HG03558 (cell line): ENCODE measurements at regions not wholly inside any gene's neighbourhood (a gene's known extent, or its start where the extent isn't known, plus 50 kb on each side); places are given as distances from the start of the nearest gene placed in this dataset.
"Not testable (repeated sequence)": the region's sequence is repeated elsewhere in the genome, so short reads cannot be mapped to it uniquely, and the experiment has no call there.

Experiments
- ATAC-seq: cut with Tn5 transposase; IDR thresholded peaks from one replicate; pipeline ENCODE4 v1.9.1; 2021; ENCODE audit warnings: moderate number of reproducible peaks; ENCODE audit not compliant: unreplicated experiment; ENCODE audit errors: extremely low read depth

DNA sequence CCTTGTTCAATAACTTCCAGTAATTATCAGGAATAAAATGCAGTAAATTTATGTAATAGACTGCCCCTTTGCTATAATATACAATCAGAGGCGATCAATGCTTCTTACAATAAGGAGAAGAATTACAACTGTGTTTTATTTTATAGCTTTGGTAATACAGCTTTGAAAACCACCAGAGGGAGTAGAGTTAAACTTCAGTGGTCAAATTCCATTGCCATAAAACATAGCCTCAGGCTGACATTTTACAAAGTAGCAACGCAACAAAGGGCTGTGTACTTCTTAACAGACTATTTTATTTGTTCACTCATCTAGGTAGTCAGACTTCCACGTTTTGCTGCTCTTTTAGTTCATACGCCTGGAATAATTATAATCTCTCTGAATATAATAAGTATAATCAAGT lies 58.5 kb downstream of the TEX13C start:
- no peak for ATAC-seq

GRCh38 chrX:125378770-125379169 lies 59.1 kb downstream of the TEX13C start:
- no peak for ATAC-seq

- no peak for ATAC-seq
Observed at GRCh38 chrX:125382148-125382628, 62.5 kb downstream of the TEX13C start.

DNA sequence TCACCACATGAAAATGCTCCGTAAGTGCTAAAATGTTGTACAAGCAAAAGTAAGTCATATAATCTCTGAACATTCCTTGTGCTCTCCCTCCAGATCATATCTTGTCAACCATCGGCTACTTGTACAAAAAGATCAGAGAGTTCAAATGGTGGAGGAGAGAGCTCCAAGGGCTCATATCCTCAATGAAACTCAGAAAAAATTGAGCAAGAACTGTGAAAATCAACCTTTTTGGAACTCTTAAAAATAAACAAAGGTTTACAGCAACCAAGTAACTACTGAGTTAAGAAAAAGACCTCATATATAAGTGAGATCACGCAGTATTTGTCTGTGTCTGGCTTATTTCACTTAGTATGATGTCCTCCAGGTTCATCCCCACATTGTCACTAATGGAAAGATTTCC lies 63.2 kb downstream of the TEX13C start:
- ATAC-seq: no peak

- no peak for ATAC-seq
Observed at GRCh38 chrX:125384867-125385266, 65.2 kb downstream of the TEX13C start.

- no peak for ATAC-seq
Observed at GRCh38 chrX:125387945-125388344, 68.3 kb downstream of the TEX13C start.

DNA sequence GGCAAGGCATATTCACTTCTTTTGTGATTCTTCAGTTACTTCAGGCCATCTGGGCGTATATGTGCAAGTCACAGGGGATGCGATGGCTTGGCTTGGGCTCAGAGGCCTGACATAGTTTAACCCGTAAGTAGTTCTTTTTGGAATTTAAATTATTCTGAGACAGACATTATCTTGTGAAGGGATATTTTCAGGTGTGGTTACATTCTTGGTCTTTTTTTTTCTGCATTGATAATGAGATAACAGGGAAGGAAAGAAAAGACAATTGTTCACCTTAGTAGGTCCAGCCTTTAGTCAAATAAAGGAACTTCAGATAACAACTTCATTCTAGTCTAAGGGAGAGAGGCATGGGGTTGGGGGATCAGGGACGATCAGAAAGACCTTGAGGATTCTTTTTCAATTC lies 74.8 kb downstream of the TEX13C start:
- no peak for ATAC-seq

DNA sequence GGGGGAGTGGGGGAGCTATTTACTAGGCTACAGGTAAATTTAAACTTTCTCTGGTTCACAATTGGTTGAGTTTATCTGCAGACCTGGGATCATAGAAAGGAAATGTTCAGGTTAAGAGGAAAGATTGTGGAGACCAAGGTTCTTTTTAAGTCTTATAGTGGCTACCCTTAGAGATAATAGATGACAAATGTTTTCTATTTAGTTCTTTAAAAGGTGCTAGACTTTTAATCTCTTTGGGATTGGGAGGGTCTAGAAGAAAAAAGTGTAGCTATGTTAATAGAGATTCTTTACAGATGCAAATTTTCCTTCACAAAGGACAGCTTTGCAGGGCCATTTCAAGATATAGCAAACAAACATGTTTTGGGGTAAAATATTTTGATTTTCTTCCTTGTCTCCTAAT lies 76.0 kb downstream of the TEX13C start:
- ATAC-seq: no peak

DNA sequence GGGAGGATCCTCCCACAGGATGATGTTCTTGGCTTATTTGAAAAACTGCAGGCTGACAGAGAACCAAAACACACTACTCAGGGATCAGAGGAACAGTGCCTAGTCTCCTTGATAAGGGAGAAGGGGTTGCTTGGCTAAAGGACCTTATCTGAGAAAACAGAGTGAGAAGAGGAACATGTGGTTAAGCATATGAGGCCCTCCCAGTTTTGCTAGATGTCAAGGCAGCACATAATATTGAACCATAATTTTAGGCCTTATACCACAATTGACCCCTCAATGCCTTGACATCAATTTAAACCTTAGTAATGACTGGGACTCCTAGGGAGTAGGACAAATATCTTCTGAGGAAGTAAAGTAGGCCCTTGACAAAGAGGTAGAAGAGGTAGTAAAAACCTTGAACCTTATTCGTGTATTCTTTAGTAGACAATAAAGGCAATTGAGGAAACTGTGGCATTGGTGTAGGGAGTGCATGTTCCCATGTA lies 79.3 kb downstream of the TEX13C start:
- no peak for ATAC-seq

DNA sequence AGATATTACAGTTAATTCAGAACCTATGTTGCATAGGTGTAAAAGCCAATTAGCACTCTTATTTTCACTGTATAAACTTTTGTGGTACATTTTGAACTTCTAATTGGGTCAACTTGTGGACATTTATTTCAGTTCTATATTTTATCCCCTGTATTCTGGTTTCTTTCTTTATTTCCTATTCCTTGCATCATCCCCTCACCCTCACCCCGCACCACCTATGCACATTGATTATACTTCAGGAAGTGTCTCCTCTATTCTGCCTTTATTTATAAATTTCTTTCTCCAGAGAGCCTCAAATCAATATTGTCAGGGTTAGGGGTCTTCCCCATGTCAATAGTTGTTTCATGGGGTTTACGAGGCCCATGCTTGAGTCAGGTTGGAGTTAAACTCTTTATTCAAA lies 83.1 kb downstream of the TEX13C start:
- no peak for ATAC-seq

- no peak for ATAC-seq
Observed at GRCh38 chrX:125404667-125405160, 85.0 kb downstream of the TEX13C start.

- no peak for ATAC-seq
Observed at GRCh38 chrX:125405339-125405738, 85.7 kb downstream of the TEX13C start.

DNA sequence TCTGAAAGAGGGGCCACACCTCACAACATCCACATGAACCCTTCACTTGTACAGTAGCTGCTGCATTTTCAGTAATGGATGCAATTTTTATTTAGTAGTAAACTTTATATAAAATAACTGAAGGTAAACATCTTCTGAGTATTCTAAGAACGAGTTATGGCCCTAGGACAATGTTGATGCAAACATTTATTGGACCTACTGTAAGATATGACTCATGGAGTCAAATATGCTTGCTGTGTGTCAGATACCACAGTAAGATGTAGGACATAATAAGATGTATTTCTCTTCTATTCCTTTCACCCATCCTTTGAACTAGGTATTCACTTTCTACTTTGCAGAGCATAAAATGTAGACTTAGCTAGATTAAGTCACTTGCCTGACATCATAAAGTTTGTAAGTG lies 87.6 kb downstream of the TEX13C start:
- no peak for ATAC-seq

- ATAC-seq: no peak
Observed at GRCh38 chrX:125420809-125421208, 101.1 kb downstream of the TEX13C start.

DNA sequence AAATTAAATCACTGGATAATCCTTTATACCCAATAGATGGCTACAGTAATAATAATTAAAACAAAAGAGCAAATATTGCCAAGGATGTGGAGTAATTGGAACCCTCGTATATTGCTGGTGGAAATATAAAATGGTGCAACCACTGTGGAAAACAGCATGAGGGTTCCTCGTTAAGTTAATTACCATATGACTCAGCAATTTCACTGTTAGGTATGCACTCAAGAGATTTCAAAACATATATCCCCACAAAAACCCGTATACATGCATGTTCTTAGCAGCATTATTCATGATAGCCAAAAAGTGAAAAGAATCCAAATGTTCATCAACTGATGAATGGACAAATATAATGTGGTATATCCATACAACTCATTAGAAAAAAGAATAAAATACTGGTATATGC lies 103.3 kb downstream of the TEX13C start:
- ATAC-seq: no peak

GRCh38 chrX:125424536-125424935 lies 104.9 kb downstream of the TEX13C start:
- no peak for ATAC-seq

GRCh38 chrX:125436855-125437254 lies 117.2 kb downstream of the TEX13C start:
- ATAC-seq: no peak

GRCh38 chrX:125439194-125439849 lies 119.7 kb downstream of the TEX13C start:
- no peak for ATAC-seq

DNA sequence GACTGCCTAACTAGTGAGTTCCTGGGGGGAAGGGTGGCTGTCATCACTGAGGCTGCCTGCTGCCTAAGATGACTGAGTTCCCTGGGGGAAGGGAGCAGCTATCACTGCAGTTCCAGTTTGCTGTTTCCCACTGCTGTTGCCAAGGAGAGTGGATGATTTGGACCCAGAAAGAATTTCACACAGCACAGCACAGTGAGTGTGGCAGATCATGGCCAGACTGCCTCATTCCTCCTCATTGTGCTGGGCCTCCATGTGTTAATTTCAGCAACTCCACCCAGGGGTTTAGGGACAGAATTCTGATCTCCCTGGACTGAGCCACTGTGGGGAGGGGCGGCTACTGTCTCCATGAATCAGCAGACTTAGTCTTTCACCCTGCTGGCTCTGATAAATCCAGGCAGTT lies 125.0 kb downstream of the TEX13C start:
- no peak for ATAC-seq

DNA sequence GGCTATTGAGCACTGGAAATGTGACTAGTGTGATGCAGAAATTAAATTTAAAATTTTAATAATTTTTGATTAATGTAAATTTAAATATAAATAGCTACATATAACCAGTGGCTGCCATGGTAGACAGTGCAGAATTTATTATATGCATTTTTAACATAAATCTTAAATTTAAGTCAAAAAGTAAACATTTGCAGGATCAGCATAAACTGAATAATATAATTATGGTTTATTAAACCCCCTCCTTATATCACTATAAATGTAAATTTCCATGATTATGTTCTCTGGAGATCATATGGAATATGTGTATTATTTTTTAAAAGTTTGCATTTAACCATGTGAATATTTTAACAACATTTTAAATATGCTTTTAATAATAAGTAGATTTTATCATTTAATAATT lies 155.8 kb downstream of the TEX13C start:
- no peak for ATAC-seq

- ATAC-seq: no peak
Observed at GRCh38 chrX:125492439-125492838, 172.8 kb downstream of the TEX13C start.

- ATAC-seq: not testable (repeated sequence)
Observed at GRCh38 chrX:125493004-125493403, 173.3 kb downstream of the TEX13C start.
